GM19395 (cell line): ENCODE measurements at regions not wholly inside any gene's neighbourhood (a gene's known extent, or its start where the extent isn't known, plus 50 kb on each side); places are given as distances from the start of the nearest gene placed in this dataset.
"Not testable (repeated sequence)": the region's sequence is repeated elsewhere in the genome, so short reads cannot be mapped to it uniquely, and the experiment has no call there.

ENCODE experiments used
- ATAC-seq: cut with Tn5 transposase; IDR thresholded peaks from one replicate; pipeline ENCODE4 v1.9.1; 2021; ENCODE audit warnings: mild to moderate bottlenecking, moderate library complexity; ENCODE audit not compliant: unreplicated experiment

DNA sequence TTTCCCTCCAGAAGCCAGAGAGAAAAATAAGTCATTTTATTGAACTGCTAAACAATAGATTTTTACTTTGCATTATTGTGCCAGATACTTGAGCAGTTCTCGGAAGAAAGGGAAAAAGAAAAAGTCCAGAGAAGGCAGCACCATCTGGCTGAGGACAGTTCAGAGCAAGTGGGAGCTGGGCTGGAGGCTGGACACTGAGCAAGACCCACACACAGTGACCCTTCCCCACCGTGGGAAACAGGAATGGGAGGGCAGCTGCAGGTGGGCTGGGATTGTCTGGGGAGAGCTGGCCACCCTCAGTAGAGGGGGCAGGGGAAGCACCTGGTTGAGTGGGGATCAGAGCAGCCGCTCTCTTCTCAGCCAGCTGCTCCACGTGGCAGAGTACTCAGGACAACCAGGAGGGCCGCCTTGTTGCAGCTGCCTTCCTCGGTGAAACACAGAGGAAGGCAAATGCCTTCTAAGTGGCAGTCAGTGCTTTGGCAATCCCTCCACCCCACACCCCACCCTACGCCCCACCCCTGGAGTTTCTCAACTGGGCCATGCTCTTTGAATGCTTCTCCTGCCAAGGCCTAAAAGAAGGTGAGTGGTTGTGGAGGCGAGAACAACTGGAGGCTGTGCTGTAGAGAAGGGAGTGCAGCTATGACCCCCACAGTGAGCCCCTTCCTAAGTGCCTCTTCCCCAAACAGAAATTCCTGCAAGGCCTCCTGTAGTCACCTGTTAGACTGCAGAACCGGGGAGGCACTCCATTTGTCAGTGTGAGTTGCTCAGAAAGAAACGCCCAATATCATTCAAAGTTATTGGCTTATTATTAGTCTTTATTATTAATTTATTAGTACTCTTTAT lies 179.3 kb downstream of the ZIC5 start:
- no peak for ATAC-seq

DNA sequence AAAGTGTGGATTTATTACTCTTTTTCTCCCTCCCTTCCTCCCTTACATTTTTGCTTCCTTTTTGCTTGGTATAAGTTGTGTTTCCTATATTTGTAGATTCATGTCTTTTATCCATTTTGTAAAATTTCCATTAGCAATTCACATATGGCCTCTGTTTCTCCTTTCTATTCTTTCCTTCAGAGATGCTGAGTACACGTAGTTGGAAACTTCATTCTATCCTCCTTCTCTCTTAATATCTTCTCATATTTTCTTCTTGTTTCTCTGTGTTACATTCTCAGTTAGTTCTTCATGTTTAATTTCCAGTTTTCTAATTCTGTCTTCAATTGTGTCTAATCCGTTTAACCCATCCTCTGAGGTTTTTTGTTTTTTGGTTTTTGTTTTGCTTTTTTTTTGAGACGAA lies 188.9 kb downstream of the ZIC5 start:
- ATAC-seq: no peak

DNA sequence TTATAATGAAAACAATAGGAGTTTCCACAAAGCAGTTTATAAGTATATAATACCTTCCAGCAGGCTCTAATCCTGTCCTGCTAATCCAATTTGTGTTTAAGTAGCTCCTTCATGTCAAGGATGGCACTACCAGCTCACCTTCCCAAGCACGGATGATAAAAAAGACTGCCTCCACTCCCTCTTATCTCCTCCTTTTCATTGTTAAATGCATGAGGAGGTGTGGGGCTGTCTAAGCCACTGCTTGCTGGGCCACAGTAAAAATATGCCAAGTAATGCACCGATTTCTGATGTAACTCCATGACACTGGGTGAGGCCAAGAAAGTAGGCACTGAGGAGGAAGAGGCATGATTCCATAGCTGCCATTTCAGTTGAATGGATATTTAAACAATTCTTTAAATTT lies 193.1 kb downstream of the ZIC5 start:
- ATAC-seq: no peak

DNA sequence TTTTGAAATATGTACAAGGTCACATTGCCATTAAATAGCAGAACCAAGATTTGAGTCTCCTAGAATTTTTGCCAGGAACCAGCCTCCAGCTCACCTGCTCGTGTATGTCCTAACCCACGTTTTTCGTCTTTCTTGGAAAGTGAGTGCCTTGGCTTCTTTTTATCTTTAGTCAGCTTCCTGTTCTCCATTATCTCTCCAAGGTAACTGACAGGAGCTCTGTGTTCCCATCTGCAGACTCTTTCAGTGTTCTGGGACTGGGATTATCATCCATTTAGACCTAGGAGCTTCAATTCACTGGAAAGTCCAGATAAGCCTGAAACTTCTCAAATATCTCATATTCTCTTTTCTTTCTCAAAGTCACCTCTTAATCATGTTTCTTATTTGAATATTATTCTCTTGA lies 193.7 kb downstream of the ZIC5 start:
- ATAC-seq: no peak

GRCh38 chr13:99774644-99775043 lies 196.9 kb downstream of the ZIC5 start:
- ATAC-seq: no peak

- ATAC-seq: no peak
Measured at GRCh38 chr13:99768986-99769385, 202.6 kb downstream of the ZIC5 start.

- no peak for ATAC-seq
Measured at GRCh38 chr13:99766641-99767045, 204.9 kb downstream of the ZIC5 start.

- no peak for ATAC-seq
Measured at GRCh38 chr13:99765869-99766268, 205.7 kb downstream of the ZIC5 start.

- ATAC-seq: no peak
Measured at GRCh38 chr13:99760456-99760855, 211.1 kb downstream of the ZIC5 start.

DNA sequence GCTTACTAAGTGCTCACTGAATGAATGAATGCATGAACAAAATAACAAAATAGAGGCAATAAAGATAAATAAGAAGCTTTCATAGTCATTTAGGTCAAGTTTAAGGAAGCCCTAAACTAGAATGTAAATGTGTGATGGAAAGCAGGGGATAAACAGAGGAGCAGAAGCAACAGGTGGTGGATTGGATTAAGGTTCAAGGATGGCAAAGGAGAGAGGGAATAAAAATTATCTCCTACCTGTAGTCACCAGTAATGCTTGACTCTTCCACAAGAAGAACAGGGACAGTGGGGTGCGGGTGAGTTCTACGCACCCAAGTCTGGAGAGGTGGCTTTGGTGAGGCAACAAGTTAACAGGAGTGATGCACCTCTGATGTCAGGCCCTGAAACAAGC lies 212.4 kb downstream of the ZIC5 start:
- ATAC-seq: no peak

DNA sequence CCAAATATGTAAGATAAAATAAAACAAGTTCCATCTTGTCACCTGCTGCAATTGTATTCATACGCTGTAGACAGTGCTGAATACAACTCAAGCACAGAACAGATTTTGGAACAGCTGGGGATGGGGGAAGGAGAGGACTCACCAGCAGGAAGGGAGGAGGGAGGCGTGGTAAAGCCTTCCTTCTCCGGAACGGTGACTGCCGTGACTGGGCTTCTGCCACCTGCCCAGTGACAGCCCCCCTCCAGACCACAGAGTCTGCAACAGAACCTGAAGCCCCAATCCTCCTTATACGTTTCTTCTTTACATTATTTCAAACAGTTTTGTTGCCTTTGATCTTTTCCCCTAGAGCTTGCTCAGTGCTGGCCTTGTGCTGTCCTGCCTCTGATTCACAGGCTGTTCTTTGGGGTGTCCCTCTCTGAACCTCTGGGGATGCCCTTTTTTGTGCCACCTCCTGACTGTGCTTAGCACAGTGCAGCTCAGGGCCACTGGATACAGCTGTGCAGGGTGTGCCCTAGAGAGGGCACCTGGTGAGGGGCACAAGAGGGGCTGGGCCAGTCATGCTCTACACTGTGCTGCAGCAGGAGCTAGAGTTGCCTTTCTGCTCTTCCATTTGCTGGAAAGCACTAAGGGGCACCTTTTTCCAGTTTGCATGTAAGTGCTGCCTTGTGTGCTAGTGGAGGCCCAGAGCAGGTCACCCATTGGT lies 213.0 kb downstream of the ZIC5 start:
- no peak for ATAC-seq

- no peak for ATAC-seq
Measured at GRCh38 chr13:99757756-99758459, 213.7 kb downstream of the ZIC5 start.

- no peak for ATAC-seq
Measured at GRCh38 chr13:99756281-99756680, 215.3 kb downstream of the ZIC5 start.

- not testable (repeated sequence) for ATAC-seq
Measured at GRCh38 chr13:99754750-99755149, 216.8 kb downstream of the ZIC5 start.

- ATAC-seq: no peak
Measured at GRCh38 chr13:99752373-99752772, 219.2 kb downstream of the ZIC5 start.

DNA sequence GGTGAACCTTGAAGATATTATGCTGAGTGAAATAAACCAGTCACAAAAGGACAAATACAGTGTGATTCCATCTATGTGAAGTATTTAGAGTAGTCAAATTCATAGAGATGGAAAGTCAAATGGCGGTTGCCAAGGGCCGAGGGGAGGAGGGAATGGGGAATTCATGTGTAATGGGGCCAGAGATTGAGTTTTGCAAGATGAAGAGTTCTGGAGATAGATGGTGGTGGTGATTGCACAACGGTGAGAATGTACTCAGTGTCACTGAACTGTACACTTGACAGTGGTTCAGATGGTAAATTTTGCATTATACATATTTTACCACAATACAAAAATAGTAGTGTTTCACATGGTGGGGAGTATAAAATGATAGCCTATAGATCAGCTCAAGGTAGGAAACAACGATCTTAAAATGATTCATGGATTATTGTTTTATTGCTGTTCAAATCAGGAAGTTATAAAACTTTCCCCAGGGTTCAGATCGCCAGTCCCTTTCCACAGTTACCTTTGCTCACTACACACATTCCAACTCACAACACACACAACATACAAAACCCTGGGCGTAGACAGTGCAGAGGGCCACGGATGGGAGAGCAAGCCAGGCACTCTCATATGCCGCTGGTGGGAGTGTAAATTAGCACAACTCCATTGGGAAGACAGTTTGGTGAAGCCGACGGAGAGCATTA lies 219.9 kb downstream of the ZIC5 start:
- ATAC-seq: no peak

DNA sequence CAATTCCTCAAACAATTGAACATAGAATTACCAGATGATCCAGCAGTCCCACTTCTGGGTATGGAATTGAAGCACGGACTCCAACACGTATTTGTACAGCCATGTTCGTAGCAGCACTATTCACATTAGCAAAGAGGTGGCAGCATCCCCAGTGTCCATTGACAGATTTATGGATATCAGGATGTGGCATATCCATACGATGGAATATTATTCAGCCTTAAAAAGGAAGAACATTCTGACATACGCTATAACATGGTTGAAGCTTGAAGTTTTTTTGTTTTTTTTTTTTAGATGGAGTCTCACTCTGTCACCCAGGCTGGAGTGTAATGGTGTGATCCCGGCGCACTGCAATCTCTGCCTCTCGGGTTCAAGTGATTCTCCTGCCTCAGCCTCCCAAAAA lies 220.6 kb downstream of the ZIC5 start:
- ATAC-seq: no peak

GRCh38 chr13:99749271-99750019 lies 222.1 kb downstream of the ZIC5 start:
- ATAC-seq: no peak

- no peak for ATAC-seq
Measured at GRCh38 chr13:99747403-99747710, 224.2 kb downstream of the ZIC5 start.

DNA sequence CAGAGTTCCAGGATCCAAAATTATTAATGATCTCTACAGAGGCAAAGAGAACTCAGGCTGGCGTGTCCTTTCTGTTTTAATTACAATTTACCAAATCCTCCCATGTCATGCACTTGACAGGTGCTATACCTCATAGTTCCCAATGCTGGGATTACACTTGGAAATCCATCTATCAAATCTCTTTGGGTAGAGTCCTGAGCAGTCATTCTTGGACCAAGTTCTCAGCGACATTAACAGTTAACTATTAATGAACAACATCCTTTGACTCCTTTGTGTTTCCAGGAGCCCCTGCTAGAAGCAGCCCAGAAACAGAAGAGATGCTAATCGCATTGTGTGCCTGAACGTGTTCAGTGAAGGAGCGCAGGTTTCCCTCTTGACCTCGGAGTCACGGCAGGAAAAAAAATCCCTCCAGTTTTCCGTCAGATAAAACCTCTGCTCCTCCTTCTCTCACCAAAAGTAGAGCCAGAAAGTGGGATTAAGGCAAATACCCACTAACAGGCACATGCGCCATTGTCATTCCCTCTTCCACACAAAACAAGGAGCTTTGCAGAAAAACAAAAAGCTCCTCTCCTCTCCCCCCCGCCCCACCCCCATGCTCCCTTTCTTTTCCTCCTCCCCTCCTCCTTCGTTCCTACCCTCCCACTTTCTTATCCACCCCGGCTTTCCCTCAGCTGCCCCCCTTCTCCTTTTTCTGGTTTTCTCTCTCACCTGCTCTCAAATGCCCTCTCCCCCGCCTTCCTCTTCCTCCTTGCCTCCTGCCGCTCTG lies 224.7 kb downstream of the ZIC5 start:
- no peak for ATAC-seq
